Activated T-helper 17 cell treated with anti-CD3 and anti-CD28 coated beads, Interleukin-2, amount 50 U/mL, for 72 hours (primary cell): ENCODE measurements at regions not wholly inside any gene's neighbourhood (a gene's known extent, or its start where the extent isn't known, plus 50 kb on each side); places are given as distances from the start of the nearest gene placed in this dataset.

ENCODE experiments used
- ATAC-seq: fragments of 150-1000 bp; cut with Tn5 transposase; replicated peaks from 2 replicates; pipeline ENCODE4 v1.10.0; 2021; ENCODE audit warnings: mild to moderate bottlenecking, moderate library complexity
- H3K27ac Mint-ChIP-seq: one replicate; pipeline ENCODE4 v1.8.0; 2022; ENCODE audit warnings: mixed read lengths
- H3K27me3 Mint-ChIP-seq: one replicate; pipeline ENCODE4 v1.8.0; 2022; ENCODE audit warnings: mixed read lengths
- H3K36me3 Mint-ChIP-seq: one replicate; pipeline ENCODE4 v1.8.0; 2022; ENCODE audit warnings: low read depth, mild to moderate bottlenecking, mixed read lengths
- H3K4me1 Mint-ChIP-seq: one replicate; pipeline ENCODE4 v1.8.0; 2022; ENCODE audit warnings: mixed read lengths
- H3K4me3 Mint-ChIP-seq: one replicate; pipeline ENCODE4 v1.8.0; 2022; ENCODE audit warnings: mild to moderate bottlenecking, mixed read lengths
- H3K9me3 Mint-ChIP-seq: one replicate; pipeline ENCODE4 v1.8.0; 2022; ENCODE audit warnings: mixed read lengths

- H3K36me3 Mint-ChIP-seq: no peaks in the 10 kb centered on the region
- ATAC-seq: no peak
- H3K27ac Mint-ChIP-seq: no peak overlapping the region
- peaks cover 16% of the 10 kb centered on the region for H3K27me3 Mint-ChIP-seq
- no peak overlapping the region for H3K4me3 Mint-ChIP-seq
- no peaks in the 10 kb centered on the region for H3K4me1 Mint-ChIP-seq
- H3K9me3 Mint-ChIP-seq: peaks cover 8% of the 10 kb centered on the region
Measured at GRCh38 chr1:67958472-67958871, 92.0 kb downstream of the DIRAS3 start.

- Mint-ChIP-seq H3K36me3 (no peaks in the 10 kb centered on the region), H3K9me3 (peaks cover 5% of the 10 kb centered on the region), H3K4me3 (no peak overlapping the region), H3K4me1 (no peaks in the 10 kb centered on the region), H3K27me3 (peaks cover 16% of the 10 kb centered on the region), H3K27ac (no peak overlapping the region)
- no peak for ATAC-seq
Measured at GRCh38 chr1:67957066-67957465, 93.4 kb downstream of the DIRAS3 start.

GRCh38 chr1:67956116-67956515, 94.3 kb downstream of the DIRAS3 start:
- no peak overlapping the region for H3K27ac Mint-ChIP-seq
- no peak for ATAC-seq
- H3K4me1 Mint-ChIP-seq: no peaks in the 10 kb centered on the region
- H3K9me3 Mint-ChIP-seq: peaks cover 3% of the 10 kb centered on the region
- H3K27me3 Mint-ChIP-seq: peaks cover 16% of the 10 kb centered on the region
- H3K4me3 Mint-ChIP-seq: no peak overlapping the region
- H3K36me3 Mint-ChIP-seq: no peaks in the 10 kb centered on the region

GRCh38 chr1:67955591-67955990, 94.8 kb downstream of the DIRAS3 start:
- Mint-ChIP-seq H3K4me3 (no peak overlapping the region), H3K27ac (no peak overlapping the region), H3K27me3 (peaks cover 16% of the 10 kb centered on the region)

GRCh38 chr1:67953301-67953700, 97.1 kb downstream of the DIRAS3 start:
- Mint-ChIP-seq H3K36me3 (no peaks in the 10 kb centered on the region), H3K9me3 (peaks cover 3% of the 10 kb centered on the region), H3K27me3 (peaks cover 16% of the 10 kb centered on the region), H3K27ac (no peak overlapping the region), H3K4me1 (no peaks in the 10 kb centered on the region), H3K4me3 (no peak overlapping the region)
- ATAC-seq: no peak

More at GRCh38 chr1:67955591-67955990, 94.8 kb downstream of the DIRAS3 start:
- Mint-ChIP-seq H3K36me3 (no peaks in the 10 kb centered on the region), H3K9me3 (peaks cover 3% of the 10 kb centered on the region), H3K4me1 (no peaks in the 10 kb centered on the region)
- ATAC-seq: no peak

- H3K36me3 Mint-ChIP-seq: no peaks in the 10 kb centered on the region
- H3K9me3 Mint-ChIP-seq: peaks cover 3% of the 10 kb centered on the region
- no peak overlapping the region for H3K27ac Mint-ChIP-seq
- no peak for ATAC-seq
- H3K4me1 Mint-ChIP-seq: no peaks in the 10 kb centered on the region
- peaks cover 16% of the 10 kb centered on the region for H3K27me3 Mint-ChIP-seq
- no peak overlapping the region for H3K4me3 Mint-ChIP-seq
Measured at GRCh38 chr1:67952071-67952470, 98.4 kb downstream of the DIRAS3 start.

GRCh38 chr1:67951014-67951413, 99.4 kb downstream of the DIRAS3 start:
- Mint-ChIP-seq H3K36me3 (no peaks in the 10 kb centered on the region), H3K9me3 (peaks cover 3% of the 10 kb centered on the region), H3K27ac (no peak overlapping the region), H3K4me3 (no peak overlapping the region), H3K27me3 (peaks cover 13% of the 10 kb centered on the region), H3K4me1 (no peaks in the 10 kb centered on the region)
- no peak for ATAC-seq

- Mint-ChIP-seq H3K4me3 (no peak overlapping the region), H3K4me1 (no peaks in the 10 kb centered on the region), H3K36me3 (no peaks in the 10 kb centered on the region), H3K27me3 (no peaks in the 10 kb centered on the region), H3K27ac (no peak overlapping the region), H3K9me3 (no peaks in the 10 kb centered on the region)
- no peak for ATAC-seq
Measured at GRCh38 chr1:67948151-67949080, 102.0 kb downstream of the DIRAS3 start.

GRCh38 chr1:67947114-67947513, 103.3 kb downstream of the DIRAS3 start:
- Mint-ChIP-seq H3K27ac (no peak overlapping the region), H3K36me3 (no peaks in the 10 kb centered on the region), H3K27me3 (no peaks in the 10 kb centered on the region), H3K4me3 (no peak overlapping the region), H3K4me1 (no peaks in the 10 kb centered on the region), H3K9me3 (no peaks in the 10 kb centered on the region)
- no peak for ATAC-seq

- Mint-ChIP-seq H3K27ac (no peak overlapping the region), H3K27me3 (no peaks in the 10 kb centered on the region), H3K9me3 (no peaks in the 10 kb centered on the region)
Measured at GRCh38 chr1:67945733-67946374, 104.6 kb downstream of the DIRAS3 start.

GRCh38 chr1:67942274-67942673, 108.2 kb downstream of the DIRAS3 start:
- Mint-ChIP-seq H3K36me3 (no peaks in the 10 kb centered on the region), H3K4me1 (no peaks in the 10 kb centered on the region), H3K27me3 (peaks cover 3% of the 10 kb centered on the region), H3K4me3 (no peak overlapping the region), H3K9me3 (no peaks in the 10 kb centered on the region), H3K27ac (no peak overlapping the region)
- ATAC-seq: no peak

More at GRCh38 chr1:67945733-67946374, 104.6 kb downstream of the DIRAS3 start:
- no peak overlapping the region for H3K4me3 Mint-ChIP-seq
- no peak for ATAC-seq
- H3K4me1 Mint-ChIP-seq: no peaks in the 10 kb centered on the region
- H3K36me3 Mint-ChIP-seq: no peaks in the 10 kb centered on the region

GRCh38 chr1:67941746-67942145, 108.5 kb upstream of the GNG12 start:
- Mint-ChIP-seq H3K27me3 (peaks cover 3% of the 10 kb centered on the region), H3K4me1 (no peaks in the 10 kb centered on the region), H3K27ac (no peak overlapping the region), H3K36me3 (no peaks in the 10 kb centered on the region), H3K4me3 (no peak overlapping the region), H3K9me3 (no peaks in the 10 kb centered on the region)
- ATAC-seq: no peak

GRCh38 chr1:67941155-67941554, 107.9 kb upstream of the GNG12 start:
- no peaks in the 10 kb centered on the region for H3K36me3 Mint-ChIP-seq
- no peaks in the 10 kb centered on the region for H3K4me1 Mint-ChIP-seq
- no peak overlapping the region for H3K27ac Mint-ChIP-seq
- no peak overlapping the region for H3K4me3 Mint-ChIP-seq
- no peak for ATAC-seq
- peaks cover 4% of the 10 kb centered on the region for H3K27me3 Mint-ChIP-seq
- H3K9me3 Mint-ChIP-seq: no peaks in the 10 kb centered on the region

- Mint-ChIP-seq H3K4me1 (no peaks in the 10 kb centered on the region), H3K4me3 (no peak overlapping the region), H3K27me3 (peaks cover 6% of the 10 kb centered on the region), H3K9me3 (no peaks in the 10 kb centered on the region), H3K27ac (no peak overlapping the region), H3K36me3 (no peaks in the 10 kb centered on the region)
- ATAC-seq: no peak
Measured at GRCh38 chr1:67939942-67940341, 106.7 kb upstream of the GNG12 start.

- Mint-ChIP-seq H3K27me3 (peaks cover 6% of the 10 kb centered on the region), H3K4me1 (no peaks in the 10 kb centered on the region), H3K36me3 (no peaks in the 10 kb centered on the region), H3K9me3 (no peaks in the 10 kb centered on the region), H3K4me3 (no peak overlapping the region), H3K27ac (no peak overlapping the region)
- ATAC-seq: no peak
Measured at GRCh38 chr1:67939186-67939743, 106.0 kb upstream of the GNG12 start.
